ENCODE measurements at regions not wholly inside any gene's neighbourhood (a gene's known extent, or its start where the extent isn't known, plus 50 kb on each side); places are given as distances from the start of the nearest gene placed in this dataset.

DNA sequence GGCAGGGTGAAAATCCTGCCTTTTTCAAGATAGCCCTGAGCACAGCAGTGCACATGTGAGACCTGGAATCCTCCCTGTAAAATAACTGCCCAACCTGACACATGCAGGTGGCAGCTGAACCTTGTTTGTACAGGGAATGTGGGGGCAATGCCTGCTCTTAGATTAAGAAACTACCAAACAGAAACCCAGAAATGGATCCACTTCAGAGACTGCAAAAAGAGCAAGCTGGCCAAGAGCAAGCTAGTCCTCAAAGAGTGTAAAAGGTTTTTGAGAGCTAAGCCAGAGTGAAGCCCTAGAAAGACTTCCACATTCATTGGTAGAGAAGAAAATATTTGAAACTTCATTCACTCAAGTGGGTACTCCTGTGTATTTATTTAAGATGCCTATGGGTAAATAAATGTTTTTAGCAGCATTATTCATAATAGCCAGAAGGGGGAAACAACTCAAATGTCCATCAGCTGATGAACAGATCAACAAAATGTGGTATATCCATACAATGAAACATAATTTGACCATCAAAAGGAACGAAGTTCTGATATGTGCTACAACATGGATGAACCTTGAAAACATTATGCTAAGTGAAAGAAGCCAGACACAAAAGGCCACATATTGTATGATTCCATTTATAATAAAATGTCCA lies 96.0 kb upstream of the TSC22D2 start:
- TF ChIP-seq, protein P1, sequence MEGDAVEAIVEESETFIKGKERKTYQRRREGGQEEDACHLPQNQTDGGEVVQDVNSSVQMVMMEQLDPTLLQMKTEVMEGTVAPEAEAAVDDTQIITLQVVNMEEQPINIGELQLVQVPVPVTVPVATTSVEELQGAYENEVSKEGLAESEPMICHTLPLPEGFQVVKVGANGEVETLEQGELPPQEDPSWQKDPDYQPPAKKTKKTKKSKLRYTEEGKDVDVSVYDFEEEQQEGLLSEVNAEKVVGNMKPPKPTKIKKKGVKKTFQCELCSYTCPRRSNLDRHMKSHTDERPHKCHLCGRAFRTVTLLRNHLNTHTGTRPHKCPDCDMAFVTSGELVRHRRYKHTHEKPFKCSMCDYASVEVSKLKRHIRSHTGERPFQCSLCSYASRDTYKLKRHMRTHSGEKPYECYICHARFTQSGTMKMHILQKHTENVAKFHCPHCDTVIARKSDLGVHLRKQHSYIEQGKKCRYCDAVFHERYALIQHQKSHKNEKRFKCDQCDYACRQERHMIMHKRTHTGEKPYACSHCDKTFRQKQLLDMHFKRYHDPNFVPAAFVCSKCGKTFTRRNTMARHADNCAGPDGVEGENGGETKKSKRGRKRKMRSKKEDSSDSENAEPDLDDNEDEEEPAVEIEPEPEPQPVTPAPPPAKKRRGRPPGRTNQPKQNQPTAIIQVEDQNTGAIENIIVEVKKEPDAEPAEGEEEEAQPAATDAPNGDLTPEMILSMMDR (IDR thresholded peaks at IDR 0.05; ENCODE audit: insufficient read depth in 1 of 2, low read depth in 1 of 2, low read length in 1 of 2, severe bottlenecking in 1 of 2, unreplicated experiment in 1 of 2) = no peak
- intact Hi-C loops (cut with micrococcal nuclease; ENCODE audit: unreplicated experiment) = no loop called here
- no peaks in the 10 kb centered on the region for H3K27me3 ChIP-seq (replicated peaks; ENCODE audit: control insufficient read depth, insufficient read depth, low read length)
- H3K4me3 Mint-ChIP-seq (ENCODE audit: unreplicated experiment) = no peak overlapping the region
- ChIA-PET CTCF (no interaction called here), POLR2A (no interaction called here)
- no peak overlapping the region for H3K27ac Mint-ChIP-seq (ENCODE audit: unreplicated experiment)
- H3K4me1 ChIP-seq = peaks cover 26% of the 10 kb centered on the region
- H3K9me3 ChIP-seq = no peaks in the 10 kb centered on the region
- no peak overlapping the region for H3K4me3 ChIP-seq (ENCODE audit: low read depth, low read length)
- no peaks in the 10 kb centered on the region for H3K36me3 Mint-ChIP-seq (ENCODE audit: insufficient read depth, unreplicated experiment)
- BruUV-seq (replicated peaks) = no TSS peak
- no peak for DNase-seq
- H3K27me3 Mint-ChIP-seq (ENCODE audit: insufficient read depth, unreplicated experiment) = no peaks in the 10 kb centered on the region
- peaks cover 31% of the 10 kb centered on the region for H3K4me1 Mint-ChIP-seq (ENCODE audit: low read depth, unreplicated experiment)
- no peaks in the 10 kb centered on the region for H3K9me3 Mint-ChIP-seq (ENCODE audit: unreplicated experiment)
- H3K36me3 ChIP-seq (ENCODE audit: control insufficient read depth, insufficient read depth, low read length) = no peaks in the 10 kb centered on the region

- BruUV-seq (replicated peaks) = no TSS peak
Observed at GRCh38 chr3:150311156-150311555, 96.9 kb upstream of the TSC22D2 start.

GRCh38 chr3:150309557-150309956 lies 98.5 kb upstream of the TSC22D2 start:
- POLR2A ChIA-PET = no interaction called here
- Mint-ChIP-seq H3K4me3 (ENCODE audit: unreplicated experiment) (no peak overlapping the region), H3K27me3 (ENCODE audit: insufficient read depth, unreplicated experiment) (no peaks in the 10 kb centered on the region), H3K9me3 (ENCODE audit: unreplicated experiment) (no peaks in the 10 kb centered on the region), H3K4me1 (ENCODE audit: low read depth, unreplicated experiment) (peaks cover 16% of the 10 kb centered on the region), H3K36me3 (ENCODE audit: insufficient read depth, unreplicated experiment) (no peaks in the 10 kb centered on the region), H3K27ac (ENCODE audit: unreplicated experiment) (no peak overlapping the region)
- Histone ChIP-seq H3K27me3 (replicated peaks; ENCODE audit: control insufficient read depth, insufficient read depth, low read length) (no peaks in the 10 kb centered on the region), H3K4me1 (peaks cover 17% of the 10 kb centered on the region), H3K36me3 (ENCODE audit: control insufficient read depth, insufficient read depth, low read length) (no peaks in the 10 kb centered on the region), H3K4me3 (ENCODE audit: low read depth, low read length) (no peak overlapping the region), H3K9me3 (no peaks in the 10 kb centered on the region)
- intact Hi-C loops (cut with micrococcal nuclease; ENCODE audit: unreplicated experiment) = no loop called here
- CTCF ChIA-PET = no interaction called here
- DNase-seq = no peak
- no TSS peak for BruUV-seq (replicated peaks)
- TF ChIP-seq, protein P1 (IDR thresholded peaks at IDR 0.05; ENCODE audit: insufficient read depth in 1 of 2, low read depth in 1 of 2, low read length in 1 of 2, severe bottlenecking in 1 of 2, unreplicated experiment in 1 of 2) = no peak

More at GRCh38 chr3:150311156-150311555, 96.9 kb upstream of the TSC22D2 start:
- Mint-ChIP-seq H3K4me1 (ENCODE audit: low read depth, unreplicated experiment) (peaks cover 31% of the 10 kb centered on the region), H3K36me3 (ENCODE audit: insufficient read depth, unreplicated experiment) (no peaks in the 10 kb centered on the region), H3K9me3 (ENCODE audit: unreplicated experiment) (no peaks in the 10 kb centered on the region), H3K27ac (ENCODE audit: unreplicated experiment) (no peak overlapping the region), H3K4me3 (ENCODE audit: unreplicated experiment) (no peak overlapping the region), H3K27me3 (ENCODE audit: insufficient read depth, unreplicated experiment) (no peaks in the 10 kb centered on the region)
- Histone ChIP-seq H3K4me3 (ENCODE audit: low read depth, low read length) (no peak overlapping the region), H3K9me3 (no peaks in the 10 kb centered on the region), H3K36me3 (ENCODE audit: control insufficient read depth, insufficient read depth, low read length) (no peaks in the 10 kb centered on the region), H3K4me1 (peaks cover 26% of the 10 kb centered on the region), H3K27me3 (replicated peaks; ENCODE audit: control insufficient read depth, insufficient read depth, low read length) (no peaks in the 10 kb centered on the region)
- DNase-seq = no peak
- TF ChIP-seq, protein P1 (IDR thresholded peaks at IDR 0.05; ENCODE audit: insufficient read depth in 1 of 2, low read depth in 1 of 2, low read length in 1 of 2, severe bottlenecking in 1 of 2, unreplicated experiment in 1 of 2) = no peak
- CTCF ChIA-PET = no interaction called here
- POLR2A ChIA-PET = no interaction called here
- intact Hi-C loops (cut with micrococcal nuclease; ENCODE audit: unreplicated experiment) = no loop called here
